Fibroblast of skin of back (primary cell): ENCODE measurements at regions not wholly inside any gene's neighbourhood (a gene's known extent, or its start where the extent isn't known, plus 50 kb on each side); places are given as distances from the start of the nearest gene placed in this dataset.
"Not testable (repeated sequence)": the region's sequence is repeated elsewhere in the genome, so short reads cannot be mapped to it uniquely, and the experiment has no call there.

Experiments used
- DNase-seq: peaks from one replicate; pipeline ENCODE4 v3.0.0-alpha.2; 2013

DNA sequence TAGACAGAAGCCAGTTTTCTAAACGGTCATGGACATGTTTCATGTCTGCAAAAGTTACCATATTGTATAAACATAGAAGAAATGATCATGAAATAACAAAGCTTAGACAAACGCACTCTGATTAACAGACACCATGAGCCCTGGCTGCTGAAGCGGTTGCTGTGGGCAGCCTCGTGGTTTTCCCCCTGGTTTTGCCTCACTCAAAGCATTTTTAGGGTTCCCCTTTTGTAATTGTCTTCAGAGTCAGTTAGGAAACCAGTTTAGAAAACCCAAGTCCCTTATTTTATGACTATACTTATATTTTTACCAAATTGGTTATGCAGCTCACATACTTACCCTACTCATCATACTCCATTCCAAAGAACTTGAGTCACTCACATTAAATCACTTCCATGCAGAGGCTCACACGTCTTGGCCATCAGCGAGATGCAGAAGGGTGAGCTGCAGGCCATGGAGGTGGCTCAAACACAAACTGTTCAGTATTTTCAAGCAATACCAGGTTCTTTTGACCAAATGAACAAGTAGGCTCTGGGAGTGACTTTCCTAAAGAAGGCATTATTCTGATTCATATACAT, 105.6 kb upstream of the SALL3 start:
- DNase-seq, result peak; percentile 80

DNA sequence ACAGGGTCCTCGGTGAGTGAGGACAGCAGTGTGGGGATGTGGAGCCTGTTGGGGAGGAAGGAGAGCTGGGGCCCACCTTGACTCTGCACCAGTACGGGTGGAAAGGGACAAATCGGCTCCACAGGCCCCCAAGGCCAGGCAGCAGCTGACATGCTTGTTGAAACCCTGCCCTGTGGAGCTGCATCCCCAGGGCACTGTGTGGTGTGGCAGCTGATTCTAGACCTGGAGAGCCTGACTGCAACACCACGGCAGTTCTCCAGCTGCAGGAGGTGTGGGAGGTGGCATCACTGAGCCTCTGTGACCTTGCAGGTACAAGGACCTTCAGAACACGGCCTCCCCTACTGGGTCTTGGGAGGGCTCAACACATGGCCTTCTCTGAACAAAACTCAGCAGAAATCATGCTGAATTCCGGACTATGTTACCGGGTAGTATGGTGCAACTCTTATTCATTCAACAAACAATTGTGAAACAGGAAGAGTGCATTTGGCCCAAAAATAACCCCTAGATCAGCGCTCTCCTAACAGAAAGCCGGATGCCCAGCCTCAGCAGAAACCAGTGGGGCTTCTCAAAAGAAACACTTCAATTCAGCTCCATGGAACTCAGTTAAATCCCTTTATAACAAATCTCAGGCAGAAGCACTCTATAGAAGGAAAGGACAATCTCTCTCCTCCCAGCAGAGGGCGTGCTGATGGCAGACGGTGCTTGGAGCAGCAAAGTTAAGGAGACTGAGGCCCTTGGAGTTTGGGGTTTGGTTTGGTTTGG, 104.4 kb upstream of the SALL3 start:
- DNase-seq, result peak; percentile 26

DNA sequence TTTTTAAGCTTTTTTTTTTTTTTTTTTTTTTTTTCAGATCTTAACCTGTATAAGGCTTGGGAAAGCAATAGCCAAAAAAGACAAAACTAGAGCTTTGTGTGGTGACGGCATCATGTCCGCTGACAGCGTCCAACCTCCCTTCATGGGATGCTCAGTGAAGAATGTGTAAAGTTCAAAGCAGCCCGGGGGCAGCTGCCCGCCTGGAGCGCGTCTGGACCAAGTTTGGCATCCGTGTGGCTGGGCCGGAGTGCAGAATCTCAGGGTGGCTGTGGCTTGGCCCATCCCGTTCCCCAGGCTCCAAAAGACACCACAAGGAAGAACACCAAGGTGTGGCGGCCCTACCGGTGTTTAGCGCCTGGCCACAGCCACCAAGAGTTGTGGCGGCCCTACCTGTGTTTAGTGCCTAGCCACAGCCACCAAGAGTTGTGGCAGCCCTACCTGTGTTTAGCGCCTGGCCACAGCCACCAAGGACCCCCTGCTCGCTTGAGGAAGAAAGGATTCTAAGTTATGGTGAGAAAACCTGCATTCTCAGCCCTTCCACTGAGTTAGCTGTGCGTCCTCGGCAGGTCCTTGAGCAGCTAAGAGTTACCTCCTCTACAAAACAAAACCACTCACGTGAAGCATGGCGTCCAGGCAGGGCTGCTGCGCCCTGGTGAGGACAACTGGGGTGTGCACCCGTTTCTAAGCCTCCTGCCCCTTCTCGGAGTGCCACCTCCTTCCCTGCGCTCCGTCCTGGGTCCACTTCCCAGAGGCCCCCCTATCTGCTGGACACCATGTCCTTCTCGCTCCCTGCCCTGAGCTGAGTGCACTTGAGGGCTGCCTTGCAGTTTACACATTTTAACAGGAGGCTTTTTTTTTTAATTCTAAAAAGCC, 103.6 kb upstream of the SALL3 start:
- DNase-seq, result no peak

DNA sequence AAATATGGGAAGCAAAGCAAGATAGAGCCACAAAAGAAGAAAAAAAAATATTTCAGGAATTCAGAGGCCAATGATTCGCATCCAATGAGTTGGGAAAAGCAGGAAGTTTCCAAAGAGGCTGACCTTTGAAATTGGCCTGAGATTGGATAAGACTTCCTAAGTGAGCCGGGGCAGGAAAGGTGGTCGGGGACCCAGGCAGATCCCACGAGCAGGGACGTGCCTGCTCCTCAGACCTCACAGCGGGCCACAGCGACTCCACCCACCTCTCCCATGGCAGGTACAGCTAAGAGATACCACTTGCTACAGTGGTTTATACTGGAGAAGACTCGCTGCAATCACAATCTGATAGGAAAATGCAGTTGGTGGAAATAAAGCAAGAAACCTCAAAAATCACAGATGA, 102.8 kb upstream of the SALL3 start:
- DNase-seq, result peak; percentile 9

DNA sequence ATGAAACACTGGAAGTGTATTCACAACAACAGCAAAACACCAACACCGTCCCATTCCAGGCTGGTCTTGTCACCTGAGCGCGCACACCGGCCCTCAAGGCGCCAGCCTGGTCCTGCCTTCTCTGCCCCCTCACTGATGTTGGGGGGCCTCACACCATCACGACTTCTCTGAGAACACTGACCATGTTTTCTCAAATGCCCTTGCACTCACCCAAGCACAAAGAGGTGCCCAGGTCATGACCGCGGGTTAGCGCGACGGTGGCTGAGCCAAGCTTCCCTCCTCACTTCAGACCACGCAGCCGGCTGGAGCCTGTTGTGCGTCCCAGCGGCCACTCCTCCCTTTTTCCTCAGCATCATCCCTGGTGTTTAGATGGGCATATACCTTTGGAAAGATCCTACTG, 101.3 kb upstream of the SALL3 start:
- DNase-seq, result no peak

DNA sequence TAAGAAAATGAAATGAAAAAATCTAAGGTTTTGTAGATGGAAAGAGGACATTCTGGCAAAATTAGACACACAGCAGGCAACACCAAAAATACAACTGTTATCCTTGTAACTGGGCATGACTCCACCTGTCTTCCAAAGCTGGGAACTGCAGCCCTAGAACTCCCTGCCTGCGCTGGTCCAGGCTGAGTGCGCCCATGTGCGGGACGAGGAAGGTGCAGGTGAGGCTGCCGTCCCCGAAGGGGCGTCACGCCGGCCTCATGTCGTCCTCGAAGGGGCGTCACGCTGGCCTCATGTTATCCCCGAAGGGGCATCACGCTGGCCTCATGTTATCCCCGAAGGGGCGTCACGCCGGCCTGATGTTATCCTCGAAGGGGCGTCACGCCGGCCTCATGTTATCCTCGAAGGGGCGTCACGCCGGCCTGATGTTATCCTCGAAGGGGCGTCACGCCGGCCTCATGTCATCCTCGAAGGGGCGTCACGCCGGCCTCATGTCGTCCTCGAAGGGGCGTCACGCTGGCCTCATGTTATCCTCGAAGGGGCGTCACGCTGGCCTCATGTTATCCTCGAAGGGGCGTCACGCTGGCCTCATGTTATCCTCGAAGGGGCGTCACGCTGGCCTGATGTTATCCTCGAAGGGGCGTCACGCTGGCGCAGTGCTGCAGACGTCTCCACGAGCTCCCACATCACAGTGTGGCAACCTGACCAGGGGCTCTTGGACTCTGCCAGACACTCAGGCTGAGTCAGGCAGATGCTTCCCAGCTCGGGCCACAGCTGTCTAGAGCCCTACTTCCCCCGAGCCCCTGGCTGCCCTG, 100.3 kb upstream of the SALL3 start:
- DNase-seq, result not testable (repeated sequence)

DNA sequence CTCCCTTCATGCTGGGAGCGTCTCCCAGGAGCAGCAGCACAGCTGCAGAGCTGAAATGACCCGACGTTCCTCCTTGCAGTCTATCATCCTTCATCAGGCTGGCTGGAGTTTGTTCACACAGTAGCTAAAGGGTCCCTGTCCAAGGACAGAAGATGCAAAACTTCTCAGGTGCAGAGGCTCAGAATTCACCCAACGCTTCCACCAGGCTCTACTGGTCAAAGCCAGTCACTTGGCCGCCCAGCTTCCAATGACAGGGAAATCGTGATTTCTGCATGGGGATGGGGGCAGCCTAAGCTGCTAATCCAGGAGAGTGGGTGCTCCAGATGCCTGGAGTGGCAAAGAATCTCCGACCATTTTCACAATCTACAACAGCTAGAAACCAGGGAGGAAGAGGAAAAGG, 97.0 kb upstream of the SALL3 start:
- no peak for DNase-seq

DNA sequence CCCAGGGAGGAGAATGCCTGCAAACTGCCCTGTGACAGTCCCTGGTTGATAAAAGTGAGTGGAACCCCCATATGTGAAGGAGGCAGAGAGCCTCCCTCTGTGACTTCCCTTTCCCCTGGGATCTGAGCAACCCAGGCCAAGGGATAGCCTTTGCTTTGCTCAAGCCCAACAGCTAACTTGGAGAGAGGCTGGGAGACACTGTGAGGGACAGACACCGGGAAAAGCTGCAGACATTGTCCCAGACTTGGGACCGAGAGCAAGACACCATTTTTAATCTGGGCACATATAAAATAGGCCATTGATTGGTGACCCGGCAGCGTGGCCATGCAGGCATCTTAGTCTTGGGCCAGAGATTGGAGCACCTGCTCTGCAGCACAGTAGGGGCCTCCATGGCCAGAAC, 96.1 kb upstream of the SALL3 start:
- no peak for DNase-seq

DNA sequence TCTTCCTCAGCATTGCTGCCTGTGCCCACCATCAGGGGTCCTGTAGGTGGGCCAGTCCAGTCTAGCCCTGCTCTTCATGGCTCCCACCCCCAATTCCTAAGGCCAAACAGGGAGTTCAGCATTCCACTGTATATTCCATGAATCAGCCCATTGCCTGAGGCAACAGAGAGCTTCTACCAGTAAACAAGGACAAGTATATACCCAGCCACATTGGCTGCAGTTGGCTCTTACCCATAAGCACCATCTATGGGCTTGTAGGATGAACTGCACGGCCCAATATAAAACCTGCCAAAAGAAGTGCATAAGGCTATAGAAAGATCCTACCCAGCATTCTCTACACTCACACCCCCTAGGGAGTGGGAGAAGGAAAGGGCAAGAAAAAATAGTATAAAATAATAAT, 95.1 kb upstream of the SALL3 start:
- DNase-seq, result no peak

DNA sequence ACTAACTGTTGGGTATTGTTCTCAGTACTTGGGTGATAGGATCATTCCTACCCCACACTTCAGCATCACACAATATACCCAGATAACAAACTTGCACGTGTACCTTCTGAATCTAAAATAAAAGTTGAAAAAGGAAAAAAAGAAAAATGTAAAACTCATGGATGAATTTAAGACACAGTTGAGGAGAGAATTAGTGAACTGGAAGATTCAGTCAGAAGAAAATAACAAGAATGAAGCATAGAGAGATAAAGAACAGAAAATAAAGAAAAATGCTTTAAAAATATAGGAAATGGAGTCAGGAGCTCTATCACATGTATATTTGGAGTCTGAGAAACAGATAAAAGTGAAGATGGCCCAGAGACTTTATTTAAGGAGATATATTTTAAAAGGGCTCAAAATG, 90.4 kb upstream of the SALL3 start:
- no peak for DNase-seq

DNA sequence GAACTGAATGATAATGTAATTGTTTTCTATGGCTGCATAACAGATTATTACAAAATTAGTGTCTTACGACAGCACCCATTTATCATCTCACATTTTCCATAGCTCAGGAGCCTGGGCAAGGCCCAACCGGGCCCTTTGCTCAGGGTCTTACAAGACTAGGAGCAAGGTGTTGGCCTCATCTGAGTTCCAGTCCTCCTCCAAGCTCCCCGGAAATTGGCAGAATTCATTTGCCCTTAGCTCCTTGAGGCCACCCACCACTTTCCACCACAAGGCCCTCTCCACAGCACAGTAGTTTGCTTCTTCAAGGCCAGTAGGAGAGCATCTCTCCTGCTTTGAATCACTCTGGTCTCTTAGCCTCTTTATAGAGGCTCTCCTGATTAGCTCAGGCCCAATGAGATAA, 89.2 kb upstream of the SALL3 start:
- DNase-seq, result no peak

DNA sequence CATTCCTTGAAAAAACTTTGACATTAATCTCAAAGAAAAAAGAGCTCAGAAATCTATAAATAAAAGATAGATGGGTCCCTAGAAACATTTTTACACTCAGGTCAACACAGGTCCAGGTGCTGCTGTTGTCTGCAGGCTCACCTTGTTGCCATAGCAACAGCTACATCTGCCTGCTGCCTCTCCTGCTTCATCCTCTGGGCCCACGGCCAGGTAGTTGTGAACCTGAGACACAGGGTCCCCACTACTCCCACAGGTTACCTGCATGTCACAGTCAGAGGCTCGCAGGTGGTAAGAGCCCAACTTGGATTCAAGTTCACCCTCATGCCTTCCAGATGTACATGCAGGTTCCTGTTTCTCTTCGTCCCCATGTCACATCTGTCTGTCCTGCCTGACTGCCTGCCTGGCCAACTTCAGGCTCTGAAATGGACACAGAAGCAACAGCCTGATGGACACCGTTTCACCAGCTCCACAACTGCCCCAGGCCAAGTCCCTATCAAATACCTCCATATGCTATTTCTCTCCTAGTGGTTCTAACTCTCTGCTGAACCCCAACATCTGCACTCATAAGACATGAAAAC, 88.3 kb upstream of the SALL3 start:
- no peak for DNase-seq

DNA sequence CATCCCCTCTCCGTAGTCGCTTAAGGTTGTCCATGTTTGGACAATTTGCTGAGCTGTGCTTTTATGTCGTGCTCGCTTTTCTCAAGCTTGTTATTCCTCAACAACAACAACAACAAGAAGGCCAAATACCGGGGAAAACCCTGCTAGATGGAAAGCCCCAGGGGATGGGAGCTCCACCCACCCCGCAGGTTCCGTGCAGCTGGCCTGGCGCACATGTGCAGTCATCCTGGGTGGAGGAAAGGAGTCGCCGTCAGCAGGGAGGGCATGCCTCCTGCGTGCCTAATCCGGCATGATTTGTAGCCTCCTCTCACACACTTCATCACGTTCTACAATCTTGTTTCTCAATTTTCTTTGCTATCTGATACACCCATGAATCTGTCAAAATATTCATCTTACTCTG, 87.4 kb upstream of the SALL3 start:
- no peak for DNase-seq

DNA sequence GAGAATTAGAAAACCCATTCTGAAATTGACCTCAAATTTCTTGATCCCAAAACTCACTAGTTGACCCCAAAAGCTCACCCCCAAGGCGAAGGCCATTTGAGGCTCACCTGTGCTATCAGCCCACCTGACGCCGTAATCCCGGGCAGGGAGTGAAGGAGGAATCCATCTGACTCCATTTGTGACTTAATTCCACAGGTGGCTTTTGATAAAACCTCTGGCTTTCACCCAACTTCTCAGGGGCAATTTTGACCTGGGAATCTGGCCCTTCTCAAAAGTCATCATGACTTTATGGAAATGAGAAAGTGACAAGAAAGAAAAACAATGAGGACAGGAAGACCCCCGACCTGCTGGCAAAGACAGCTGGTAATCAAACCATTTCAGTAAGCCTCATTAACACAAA, 86.9 kb upstream of the SALL3 start:
- no peak for DNase-seq

DNA sequence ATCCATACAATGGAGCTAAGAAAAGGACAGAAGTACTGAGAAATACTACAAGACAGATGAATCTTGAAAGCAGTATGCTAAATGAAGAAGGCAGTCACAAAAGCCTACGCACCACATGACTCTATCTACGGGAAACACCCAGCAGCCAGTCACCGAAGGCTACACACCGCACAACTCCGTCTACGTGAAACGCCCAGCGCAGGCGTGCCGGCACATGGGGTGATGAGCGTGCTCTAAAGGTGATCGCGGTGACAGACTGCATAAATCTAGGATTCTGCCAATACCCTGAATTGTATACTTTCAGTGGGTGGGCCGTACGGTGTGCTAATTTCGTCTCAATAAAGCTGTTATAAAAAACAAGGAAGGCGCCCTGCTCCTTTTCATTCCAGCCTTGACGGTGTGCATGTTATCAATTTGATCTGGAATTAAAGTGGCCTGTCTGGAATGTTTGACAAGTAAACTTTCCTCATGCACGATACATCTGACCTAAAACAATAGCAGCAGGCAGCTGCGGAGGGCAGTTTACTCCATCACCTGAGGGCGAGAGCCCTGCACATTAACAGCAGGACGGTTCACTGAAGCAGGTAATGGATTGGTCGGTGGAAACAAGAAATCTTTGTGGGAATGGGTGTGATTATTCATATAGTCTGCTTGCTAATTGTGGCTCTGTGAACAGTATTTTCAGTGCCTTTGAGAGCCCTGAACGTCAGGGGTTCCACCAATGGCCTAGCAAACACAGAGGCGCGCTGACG, 86.2 kb upstream of the SALL3 start:
- no peak for DNase-seq

DNA sequence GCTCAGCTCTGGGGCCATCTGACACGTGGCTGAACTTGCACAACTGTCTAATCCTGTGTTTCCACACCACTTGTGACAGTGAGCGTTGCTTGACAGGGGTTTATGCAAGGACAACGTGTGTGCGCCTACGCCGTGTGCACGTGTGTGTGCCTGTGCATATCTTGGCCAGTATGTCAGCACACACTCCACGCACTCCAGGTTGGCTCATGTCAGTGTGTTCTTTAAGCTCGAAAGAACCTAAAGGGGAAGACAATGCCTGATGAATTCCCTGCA, 85.6 kb upstream of the SALL3 start:
- DNase-seq, result no peak

DNA sequence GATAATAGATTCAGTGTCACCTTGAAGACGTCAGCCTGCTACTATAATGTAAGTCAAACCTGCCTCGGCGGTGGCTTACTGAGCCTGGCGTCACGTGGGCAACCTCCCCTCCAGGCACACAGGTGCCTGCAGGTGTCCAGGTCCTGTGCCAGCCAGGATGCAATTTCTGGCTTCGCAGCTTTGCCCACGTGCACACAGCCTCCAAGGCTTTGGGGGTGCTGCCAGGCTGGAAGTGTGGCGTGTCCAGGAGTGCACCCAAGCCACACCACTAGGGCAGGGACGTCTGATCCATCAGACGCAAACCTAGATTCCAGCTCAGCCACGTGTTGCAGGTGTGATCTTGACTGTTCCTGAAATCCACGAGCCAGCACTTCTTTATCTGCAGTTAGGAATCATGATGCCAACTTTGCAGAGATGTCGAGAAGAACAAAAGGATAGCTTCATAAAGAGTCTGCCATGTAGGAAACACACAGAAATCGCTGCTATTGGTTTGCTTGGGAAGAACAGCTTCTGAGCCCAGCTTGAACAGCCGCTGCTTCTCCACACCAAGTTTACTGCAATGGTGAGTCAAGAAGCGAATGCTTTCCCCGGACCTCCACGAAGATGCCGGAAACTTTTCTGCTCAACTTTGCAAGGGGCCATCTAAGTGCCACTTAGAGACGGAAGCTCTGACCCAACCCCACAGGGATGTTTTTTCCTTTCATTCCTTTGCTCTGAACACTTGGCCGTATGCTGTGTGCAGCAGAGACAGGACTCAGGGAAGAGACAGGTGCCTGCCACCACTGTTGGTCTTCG, 84.2 kb upstream of the SALL3 start:
- no peak for DNase-seq

DNA sequence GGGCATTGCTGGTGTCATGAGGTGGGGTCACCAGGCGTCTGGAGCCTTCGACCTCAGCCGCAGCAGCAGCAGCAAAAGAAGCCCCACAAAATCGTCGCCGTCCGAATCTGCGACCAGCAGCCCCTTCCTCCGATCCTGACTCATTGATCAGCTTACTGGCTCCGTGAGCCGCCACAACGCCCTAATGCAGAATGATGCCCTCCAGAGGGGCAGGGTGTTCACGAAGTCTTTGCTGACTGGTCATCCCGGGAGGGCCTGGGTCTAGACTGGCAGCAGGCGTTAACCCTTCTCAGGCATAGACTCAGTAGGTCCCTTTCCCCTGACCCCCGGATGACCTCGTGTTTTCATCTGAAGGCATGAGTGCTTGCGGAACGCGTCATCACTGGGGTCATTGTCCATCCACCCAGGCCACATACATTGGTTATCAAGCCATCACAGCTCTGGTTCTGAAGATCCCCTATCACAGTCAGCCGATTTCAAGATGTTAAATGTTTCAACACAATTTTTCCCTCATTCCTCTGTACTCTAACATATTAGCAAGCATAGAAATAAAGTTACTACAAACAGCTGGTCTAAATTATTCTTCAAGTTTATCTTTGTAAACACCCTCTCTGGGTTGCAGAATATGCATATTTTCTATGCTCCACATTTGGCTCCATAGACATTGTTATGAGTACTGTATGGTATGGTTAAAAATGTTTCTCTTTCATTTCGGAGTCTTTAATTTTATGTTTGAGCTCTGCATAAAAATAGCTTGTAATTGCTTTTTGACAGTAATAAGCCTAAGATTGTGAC, 83.3 kb upstream of the SALL3 start:
- DNase-seq, result no peak

DNA sequence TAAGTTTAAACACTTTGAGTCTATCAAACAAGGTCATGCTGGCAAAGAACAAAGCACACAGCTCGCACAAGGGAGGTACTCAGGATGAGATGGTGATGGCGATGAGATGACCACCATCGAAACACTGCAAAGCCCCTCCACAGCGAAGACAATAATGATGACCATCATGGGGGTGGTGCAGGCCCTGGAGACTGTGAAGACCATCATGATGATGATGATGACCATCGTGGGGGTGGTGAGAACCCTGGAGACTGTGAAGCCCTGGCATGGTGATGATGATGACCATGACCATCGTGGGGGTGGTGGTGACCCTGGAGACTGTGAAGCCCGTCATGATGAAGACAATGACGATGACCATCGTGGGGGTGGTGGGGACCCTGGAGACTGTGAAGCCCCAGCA, 81.6 kb upstream of the SALL3 start:
- no peak for DNase-seq

DNA sequence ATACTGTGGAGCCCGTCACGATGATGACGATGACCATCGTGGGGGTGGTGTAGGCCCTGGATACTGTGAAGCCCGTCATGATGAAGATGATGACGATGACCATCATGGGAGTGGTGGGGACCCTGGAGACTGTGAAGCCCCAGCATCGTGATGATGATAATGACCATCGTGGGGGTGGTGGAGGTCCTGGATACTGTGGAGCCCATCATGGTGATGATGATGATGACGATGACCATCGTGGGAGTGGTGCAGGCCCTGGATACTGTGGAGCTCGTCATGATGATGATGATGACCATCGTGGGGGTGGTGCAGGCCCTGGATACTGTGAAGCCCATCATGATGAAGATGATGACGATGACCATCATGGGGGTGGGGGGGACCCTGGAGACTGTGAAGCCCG, 81.0 kb upstream of the SALL3 start:
- DNase-seq, result no peak
